T-cell (primary cell): ENCODE measurements at regions not wholly inside any gene's neighbourhood (a gene's known extent, or its start where the extent isn't known, plus 50 kb on each side); places are given as distances from the start of the nearest gene placed in this dataset.
"Not testable (repeated sequence)": the region's sequence is repeated elsewhere in the genome, so short reads cannot be mapped to it uniquely, and the experiment has no call there.

Experiments
- ATAC-seq, 4 experiments: fragments of 200-7000 bp in 3 of 4; fragments of 150-1000 bp in 1 of 4; cut with Tn5 transposase; replicated peaks in 1 of 4; 1 replicate in 3 of 4; 2 replicates in 1 of 4; pipeline ENCODE4 v1.10.0; 2021; ENCODE audit warnings: moderate library complexity in 3 of 4, mild to moderate bottlenecking in 2 of 4, moderate number of reproducible peaks in 1 of 4
- CTCF ChIA-PET, 2 donors: fragments of 300-600 bp; sonication (Branson Sonifier 250); formaldehyde crosslinking; loops; one replicate each; lab custom pipeline; 2022; ENCODE audit warnings: antibody characterized with exemption in 2 of 2; lab: Charles Lee
- POLR2A ChIA-PET, 2 donors: fragments of 300-600 bp; sonication (Branson Sonifier 250); formaldehyde crosslinking; loops; one replicate each; lab custom pipeline; 2022; ENCODE audit warnings: antibody characterized with exemption in 2 of 2; lab: Charles Lee
- DNase-seq, 35 experiments: peaks; one replicate each; pipeline versions ENCODE4 v3.0.0 to v3.0.0-alpha.2; 2013 to 2023
- H3K27ac ChIP-seq: one replicate; pipeline ENCODE4 v1.5.1; 2013; ENCODE audit warnings: low read length
- H3K27me3 ChIP-seq, 2 experiments: replicated peaks in 1 of 2; 1 replicate in 1 of 2; 2 replicates in 1 of 2; pipeline versions ENCODE4 v1.6.1 to v1.7.0; 2013; ENCODE audit warnings: low read length in 1 of 2, mixed read lengths in 1 of 2; ENCODE audit not compliant: control insufficient read depth in 2 of 2, insufficient read depth in 2 of 2; ENCODE audit errors: extremely low read depth in 1 of 2
- H3K36me3 ChIP-seq, 2 donors: 1 replicate in 1 of 2; 2 replicates in 1 of 2; pipeline versions ENCODE4 v1.6.1 to v1.7.0; 2013; ENCODE audit warnings: low read length in 1 of 2; ENCODE audit not compliant: control insufficient read depth in 2 of 2, insufficient read depth in 1 of 2; ENCODE audit errors: extremely low read depth in 1 of 2
- H3K4me1 ChIP-seq, 2 experiments: 1 replicate in 1 of 2; 2 replicates in 1 of 2; pipeline versions ENCODE4 v1.6.1 to v1.7.0; 2013; ENCODE audit warnings: low read length in 2 of 2, mixed read lengths in 1 of 2; ENCODE audit not compliant: insufficient read depth in 2 of 2, control insufficient read depth in 1 of 2; ENCODE audit errors: extremely low read depth in 1 of 2
- H3K4me3 ChIP-seq, 2 donors: 1 replicate in 1 of 2; 2 replicates in 1 of 2; pipeline versions ENCODE4 v1.5.1 to v1.7.0; 2013; ENCODE audit warnings: mild to moderate bottlenecking in 2 of 2, low read length in 1 of 2, moderate library complexity in 1 of 2; ENCODE audit not compliant: control insufficient read depth in 1 of 2; ENCODE audit errors: extremely low read depth in 1 of 2
- H3K9me3 ChIP-seq: 2 replicates; pipeline ENCODE4 v1.7.0; 2013
- H3K27ac Mint-ChIP-seq, 2 donors: one replicate each; pipeline ENCODE4 v1.8.0; 2020 to 2021; ENCODE audit warnings: mild to moderate bottlenecking in 2 of 2, mixed read lengths in 2 of 2
- H3K27me3 Mint-ChIP-seq, 2 donors: one replicate each; pipeline ENCODE4 v1.8.0; 2021 to 2022; ENCODE audit warnings: mixed read lengths in 2 of 2
- H3K36me3 Mint-ChIP-seq: one replicate; pipeline ENCODE4 v1.8.0; 2021; ENCODE audit warnings: mixed read lengths
- H3K4me1 Mint-ChIP-seq, 3 donors: one replicate each; pipeline ENCODE4 v1.8.0; 2020 to 2022; ENCODE audit warnings: mixed read lengths in 3 of 3, mild to moderate bottlenecking in 1 of 3
- H3K4me3 Mint-ChIP-seq, 3 donors: one replicate each; pipeline ENCODE4 v1.8.0; 2020 to 2022; ENCODE audit warnings: mild to moderate bottlenecking in 3 of 3, mixed read lengths in 3 of 3, moderate library complexity in 3 of 3
- H3K9me3 Mint-ChIP-seq, 3 donors: one replicate each; pipeline ENCODE4 v1.8.0; 2020 to 2022; ENCODE audit warnings: mixed read lengths in 3 of 3
- WGBS: methylation state at CpG from one replicate; pipeline ENCODE4 v1.1.5; 2013; ENCODE audit warnings: missing lambda C conversion rate; ENCODE audit not compliant: insufficient coverage; 5-methylcytosine and 5-hydroxymethylcytosine counted together

DNA sequence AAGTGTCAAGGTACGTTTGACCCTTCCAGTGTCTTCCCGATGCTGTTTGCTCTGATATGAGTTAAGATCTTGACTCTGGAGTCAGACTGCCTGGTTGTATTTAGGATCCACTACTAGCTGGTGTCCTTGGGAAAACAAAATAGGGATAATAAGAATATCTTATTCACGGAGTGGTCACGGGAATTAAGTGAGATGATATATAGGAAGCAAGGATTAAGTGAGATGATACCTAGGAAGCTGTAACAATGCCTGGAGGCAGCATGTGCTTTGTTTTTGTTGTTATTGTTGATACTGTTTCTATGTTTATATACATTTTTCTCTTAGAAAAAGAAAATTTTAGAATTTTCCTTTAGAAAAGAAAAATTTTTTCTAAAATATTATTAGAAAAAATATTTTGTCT is 87.0 kb downstream of the LYZL1 start:
- Histone ChIP-seq H3K9me3 (no peaks in the 10 kb centered on the region), H3K27ac (no peak overlapping the region), H3K4me1 (peaks cover 0 to 4% of the 10 kb centered on the region in 2 experiments), H3K4me3 (no peak overlapping the region), H3K36me3 (no peaks in the 10 kb centered on the region), H3K27me3 (peaks cover 0 to 7% of the 10 kb centered on the region in 2 experiments)
- Mint-ChIP-seq H3K4me3 (no peak overlapping the region), H3K27ac (no peak overlapping the region), H3K4me1 (peaks cover 7 to 10% (median 9%) of the 10 kb centered on the region in 3 donors), H3K36me3 (no peaks in the 10 kb centered on the region), H3K9me3 (no peaks in the 10 kb centered on the region), H3K27me3 (peaks cover 11 to 12% of the 10 kb centered on the region in 2 donors)
- no CpG with 5 or more reads among the region's 4 CpGs for WGBS
- ChIA-PET POLR2A (interaction anchor here in 1 of 2 donors (0.6 kb wide), 1 partner anchor 83 kb away, joined by 15 read pairs; no protein-coding TSS in a partner anchor), CTCF (interaction anchor here in 1 of 2 donors (0.6 to 1.0 kb wide), 4 partner anchors 9 to 437 kb away, joined by 3 to 5 read pairs (median 4); no protein-coding TSS in a partner anchor)
- DNase-seq (no peak), ATAC-seq (no peak)

GRCh38 chr10:29377333-29377961 is 88.6 kb downstream of the LYZL1 start:
- Mint-ChIP-seq H3K27ac (no peak overlapping the region), H3K4me3 (no peak overlapping the region), H3K4me1 (peaks cover 7 to 10% (median 9%) of the 10 kb centered on the region in 3 donors), H3K36me3 (no peaks in the 10 kb centered on the region), H3K9me3 (no peaks in the 10 kb centered on the region), H3K27me3 (peaks cover 0 to 10% of the 10 kb centered on the region in 2 donors)
- H3K27me3 ChIP-seq, result peaks cover 0 to 13% of the 10 kb centered on the region in 2 experiments
- POLR2A ChIA-PET, result no interaction called here
- no CpG with 5 or more reads among the region's 10 CpGs for WGBS
- H3K4me3 ChIP-seq, result no peak overlapping the region
- DNase-seq (peak in 1 of 35 experiments; percentile 37), ATAC-seq (no peak)
- H3K9me3 ChIP-seq, result no peaks in the 10 kb centered on the region
- H3K36me3 ChIP-seq, result no peaks in the 10 kb centered on the region
- CTCF ChIA-PET, result interaction anchor here in 1 of 2 donors (1.1 to 1.4 kb wide), 3 partner anchors 10 to 13 kb away, joined by 3 to 4 read pairs (median 3); no protein-coding TSS in a partner anchor
- H3K27ac ChIP-seq, result no peak overlapping the region
- H3K4me1 ChIP-seq, result peaks cover 0 to 4% of the 10 kb centered on the region in 2 experiments

GRCh38 chr10:29378106-29378505 is 89.2 kb downstream of the LYZL1 start:
- H3K4me3 Mint-ChIP-seq, result no peak overlapping the region
- Histone ChIP-seq H3K9me3 (no peaks in the 10 kb centered on the region), H3K4me3 (no peak overlapping the region), H3K27me3 (peaks cover 0 to 17% of the 10 kb centered on the region in 2 experiments), H3K4me1 (peaks cover 0 to 4% of the 10 kb centered on the region in 2 experiments), H3K27ac (no peak overlapping the region), H3K36me3 (no peaks in the 10 kb centered on the region)
- H3K36me3 Mint-ChIP-seq, result no peaks in the 10 kb centered on the region
- ATAC-seq (no peak), DNase-seq (no peak)
- ChIA-PET CTCF (interaction anchor here in 1 of 2 donors (1.4 kb wide), 2 partner anchors 9 to 12 kb away, joined by 3 to 4 read pairs; no protein-coding TSS in a partner anchor), POLR2A (no interaction called here)
- peaks cover 7 to 10% (median 9%) of the 10 kb centered on the region in 3 donors for H3K4me1 Mint-ChIP-seq
- H3K27ac Mint-ChIP-seq, result no peak overlapping the region
- H3K27me3 Mint-ChIP-seq, result peaks cover 4 to 7% of the 10 kb centered on the region in 2 donors
- H3K9me3 Mint-ChIP-seq, result no peaks in the 10 kb centered on the region
- 93% methylated on average over 5 of the region's 7 CpGs for WGBS

- H3K27me3 ChIP-seq, result peaks cover 0 to 13% of the 10 kb centered on the region in 2 experiments
- Mint-ChIP-seq H3K9me3 (no peaks in the 10 kb centered on the region), H3K27me3 (peaks cover 5 to 6% of the 10 kb centered on the region in 2 donors), H3K36me3 (no peaks in the 10 kb centered on the region), H3K27ac (no peak overlapping the region), H3K4me1 (peaks cover 7 to 10% (median 9%) of the 10 kb centered on the region in 3 donors), H3K4me3 (no peak overlapping the region)
- H3K4me3 ChIP-seq, result no peak overlapping the region
- H3K4me1 ChIP-seq, result peaks cover 0 to 4% of the 10 kb centered on the region in 2 experiments
- ATAC-seq (no peak), DNase-seq (no peak)
- no peaks in the 10 kb centered on the region for H3K36me3 ChIP-seq
- H3K27ac ChIP-seq, result no peak overlapping the region
- H3K9me3 ChIP-seq, result no peaks in the 10 kb centered on the region
- no CpG with 5 or more reads among the region's 4 CpGs for WGBS
- ChIA-PET CTCF (interaction anchor here in 1 of 2 donors (0.6 kb wide), 2 partner anchors 69 to 1373 kb away, joined by 3 read pairs; no protein-coding TSS in a partner anchor), POLR2A (no interaction called here)
Measured at GRCh38 chr10:29379208-29379607, 90.3 kb downstream of the LYZL1 start.

DNA sequence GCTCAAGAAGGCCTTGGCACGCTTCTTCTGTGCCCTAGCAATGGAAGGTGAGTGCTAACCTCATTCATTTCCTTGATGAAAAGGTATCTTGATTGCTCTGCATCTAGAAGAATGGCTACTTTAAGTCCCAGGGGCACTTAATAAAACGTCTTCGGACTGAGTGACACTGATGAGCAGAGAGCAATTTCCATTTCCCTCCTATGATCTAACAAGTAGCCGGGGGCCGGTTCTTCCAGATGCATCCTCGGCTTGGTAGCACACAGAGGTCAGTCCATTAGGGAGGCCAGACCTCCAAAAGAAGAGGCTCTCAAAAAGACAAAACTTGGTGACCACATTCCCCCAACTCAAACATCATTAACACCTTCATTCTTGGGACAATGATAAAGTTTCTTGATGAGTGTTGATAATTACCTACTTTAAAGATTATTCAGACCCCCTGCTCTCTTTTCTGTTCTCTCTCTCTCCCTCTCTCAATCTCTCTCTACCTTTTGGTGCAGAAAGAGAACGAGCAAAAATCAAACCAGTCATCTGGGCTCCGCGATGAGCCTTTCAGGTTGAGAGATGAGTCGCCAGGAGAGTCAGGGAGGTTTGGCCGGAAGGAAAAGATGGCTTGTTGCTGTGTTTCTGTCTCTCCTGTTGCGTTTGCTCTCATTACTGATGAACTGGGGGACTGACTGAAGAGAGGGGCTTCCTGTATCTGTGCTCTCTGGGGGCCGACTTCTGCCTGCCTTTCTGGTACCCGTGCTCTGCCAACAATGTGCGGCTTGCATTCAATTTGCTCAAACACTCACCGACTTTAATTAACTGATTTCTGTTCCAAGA is 91.1 kb downstream of the LYZL1 start:
- DNase-seq, H3K27ac Mint-ChIP-seq, H3K9me3 Mint-ChIP-seq, ATAC-seq, H3K36me3 ChIP-seq, POLR2A ChIA-PET, H3K4me3 ChIP-seq, H3K27me3 Mint-ChIP-seq, H3K9me3 ChIP-seq, H3K27ac ChIP-seq, H3K4me1 ChIP-seq, H3K36me3 Mint-ChIP-seq, H3K4me1 Mint-ChIP-seq, H3K4me3 Mint-ChIP-seq: not testable (repeated sequence)
- H3K27me3 ChIP-seq, result peaks cover 0 to 15% of the 10 kb centered on the region in 2 experiments
- 53% methylated on average over 5 of the region's 16 CpGs for WGBS
- CTCF ChIA-PET, result interaction anchor here in 1 of 2 donors (0.6 kb wide), 3 partner anchors 69 to 1372 kb away, joined by 3 to 6 read pairs (median 3); no protein-coding TSS in a partner anchor
